ENCODE measurements at regions not wholly inside any gene's neighbourhood (a gene's known extent, or its start where the extent isn't known, plus 50 kb on each side); places are given as distances from the start of the nearest gene placed in this dataset.

DNA sequence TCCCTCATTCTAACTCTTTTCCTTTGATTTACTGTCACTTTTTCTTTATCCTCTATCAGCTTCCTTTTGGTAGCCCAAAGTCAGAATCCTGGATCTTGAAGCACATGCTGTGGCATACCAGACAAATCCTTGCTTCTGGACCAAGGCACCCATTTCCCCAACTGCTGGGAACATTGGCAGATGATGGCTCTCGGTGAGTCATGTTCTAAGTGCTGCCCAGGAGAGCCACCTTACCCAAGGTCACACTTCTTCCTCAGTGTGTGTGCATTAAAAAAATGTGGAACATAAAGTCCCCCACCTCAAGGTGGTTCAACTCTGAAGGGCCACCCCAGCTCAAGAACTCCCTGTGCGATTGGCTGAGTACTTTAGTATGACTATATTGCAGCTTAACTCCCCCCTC is 141.4 kb upstream of the PUM3 start:
- DNase-seq (ENCODE audit: low spot score): no peak

DNA sequence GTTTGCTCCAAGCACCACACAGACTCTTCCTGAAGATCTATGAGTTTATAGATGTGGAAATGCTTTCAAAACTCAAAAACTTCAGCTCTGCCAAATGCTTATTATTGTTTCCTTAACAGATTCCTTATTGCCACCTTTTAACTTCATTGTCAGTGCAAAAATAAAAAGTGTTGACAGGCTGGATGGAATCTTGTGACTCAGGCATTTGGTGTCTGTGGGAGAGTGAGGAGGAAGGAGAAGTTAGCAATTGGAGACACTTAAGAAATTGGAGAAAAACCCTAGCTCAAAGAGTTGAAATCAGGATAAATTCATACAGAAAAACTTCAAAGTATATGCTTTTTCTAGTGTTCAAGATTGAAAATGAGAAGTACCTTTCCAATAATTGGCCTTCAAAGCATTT is 140.6 kb upstream of the PUM3 start:
- no peak for DNase-seq (ENCODE audit: low spot score)

DNA sequence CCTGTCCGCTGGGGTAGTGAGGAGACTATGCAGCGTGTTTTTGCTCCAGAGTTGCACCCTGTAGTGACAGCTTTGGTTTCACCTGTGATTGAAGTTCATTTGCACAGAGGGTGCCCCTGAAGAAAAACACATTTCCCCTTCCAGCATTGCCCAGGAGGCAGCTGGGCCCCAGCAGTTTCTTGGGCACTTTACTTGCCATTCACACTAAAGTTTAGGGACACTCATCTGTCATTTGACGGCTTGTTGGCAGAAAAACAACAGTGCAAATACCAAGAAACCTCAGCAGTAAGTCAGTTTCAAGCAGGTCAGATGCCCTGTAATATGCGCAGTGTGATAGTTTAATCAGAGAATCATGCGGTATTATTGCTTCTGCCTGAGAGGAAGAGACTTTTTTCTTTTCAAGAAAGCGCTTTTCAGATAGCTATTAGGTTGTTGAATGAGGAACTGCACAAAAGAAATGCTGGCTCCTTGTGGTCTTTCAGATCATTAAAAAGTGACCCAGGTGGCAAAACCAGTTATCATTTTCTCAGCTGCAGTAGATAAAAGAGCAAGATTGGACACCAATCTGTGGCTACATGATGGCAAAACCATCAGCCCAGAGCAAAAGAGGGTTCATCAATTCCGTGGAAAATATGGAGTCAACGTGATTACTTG is 136.2 kb upstream of the PUM3 start:
- no peak for DNase-seq (ENCODE audit: low spot score)

DNA sequence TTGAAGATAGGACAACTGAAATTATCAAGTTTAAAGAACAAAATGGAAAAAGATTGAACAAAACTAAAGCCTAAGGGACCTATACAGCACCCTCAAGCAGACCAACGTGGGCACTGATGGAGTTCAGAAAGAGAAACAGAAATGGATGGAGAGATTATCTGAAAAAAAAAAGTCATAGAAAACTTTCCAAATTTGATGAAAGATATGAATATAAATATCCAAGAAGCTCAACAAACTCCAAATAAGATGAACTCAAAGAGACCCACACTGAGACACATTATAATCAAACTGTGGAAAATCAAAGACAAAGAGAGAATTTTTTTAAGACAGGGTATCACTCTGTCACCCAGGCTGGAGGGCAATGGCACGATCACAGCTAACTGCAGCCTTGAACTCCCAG is 128.6 kb upstream of the PUM3 start:
- DNase-seq (ENCODE audit: low spot score): no peak

DNA sequence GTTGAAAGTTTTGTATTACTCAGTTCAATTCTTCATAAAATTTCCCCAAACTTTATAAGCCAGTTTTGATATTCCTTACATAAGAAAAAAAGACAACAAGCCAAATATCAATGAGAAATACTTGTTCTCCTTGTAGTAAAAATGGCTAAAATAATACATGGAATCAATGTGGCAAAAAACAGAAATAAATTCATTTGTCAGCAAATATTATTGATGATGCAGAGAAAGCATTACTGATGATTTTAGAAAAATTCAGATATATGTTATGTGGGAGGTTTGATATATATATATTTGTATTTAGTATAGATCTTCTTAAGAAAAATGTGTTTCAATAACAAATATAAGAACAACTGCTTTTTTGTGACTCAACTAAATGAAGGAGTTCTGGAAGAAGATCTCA is 127.0 kb upstream of the PUM3 start:
- no peak for DNase-seq (ENCODE audit: low spot score)

DNA sequence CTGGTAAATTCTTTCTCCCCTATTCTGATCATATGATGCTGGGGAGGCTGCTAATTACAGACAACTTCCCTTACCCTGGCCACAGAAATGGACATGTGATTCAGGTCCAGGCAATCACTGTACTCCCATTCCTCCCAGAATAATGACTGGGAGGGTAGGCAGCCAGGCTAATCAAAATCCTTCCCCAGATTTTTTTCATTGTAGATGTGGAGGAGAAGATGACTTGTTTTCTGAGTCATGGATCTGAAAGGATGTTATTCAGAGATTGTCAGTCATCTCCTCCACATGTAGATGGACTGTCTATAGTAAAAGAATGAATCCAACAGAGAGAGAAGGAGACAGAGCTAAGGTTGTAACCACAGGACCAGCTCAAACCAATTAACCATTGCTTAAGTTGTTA is 123.9 kb upstream of the PUM3 start:
- DNase-seq (ENCODE audit: low spot score): no peak

DNA sequence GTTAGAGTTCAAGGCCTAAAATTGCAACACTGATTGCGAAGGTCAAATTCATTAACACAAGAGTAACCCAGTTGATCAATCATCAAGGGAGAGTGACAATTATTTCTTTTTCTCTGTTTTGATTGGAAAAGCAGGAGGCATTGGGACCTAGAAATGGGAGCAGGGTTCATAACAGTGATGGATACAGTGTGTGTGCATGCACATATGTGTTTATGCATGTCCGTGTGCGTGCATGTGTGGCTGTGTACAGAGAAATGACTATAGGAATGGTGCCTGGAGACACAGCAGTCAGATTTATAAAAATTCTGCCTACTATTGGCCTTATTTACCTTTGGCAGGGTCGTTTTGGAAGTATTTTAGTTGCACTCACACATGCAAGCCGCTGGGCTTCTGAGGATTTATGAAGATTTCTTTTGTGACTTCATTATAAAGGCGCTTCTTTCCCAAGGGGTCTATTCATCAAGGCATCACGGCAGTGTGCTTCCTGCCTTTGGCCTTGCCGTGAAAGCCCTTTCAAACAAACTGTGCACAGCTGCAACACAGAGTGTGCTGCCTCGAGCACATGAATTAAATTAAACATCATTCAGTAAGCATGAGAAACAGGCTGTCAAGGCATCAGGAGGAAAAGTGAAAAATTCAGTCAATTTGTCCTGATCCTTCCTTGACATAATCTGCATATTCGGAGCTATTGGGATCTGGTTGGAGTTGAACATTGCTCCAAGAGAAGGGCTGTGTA is 122.8 kb upstream of the PUM3 start:
- DNase-seq (ENCODE audit: low spot score): no peak

DNA sequence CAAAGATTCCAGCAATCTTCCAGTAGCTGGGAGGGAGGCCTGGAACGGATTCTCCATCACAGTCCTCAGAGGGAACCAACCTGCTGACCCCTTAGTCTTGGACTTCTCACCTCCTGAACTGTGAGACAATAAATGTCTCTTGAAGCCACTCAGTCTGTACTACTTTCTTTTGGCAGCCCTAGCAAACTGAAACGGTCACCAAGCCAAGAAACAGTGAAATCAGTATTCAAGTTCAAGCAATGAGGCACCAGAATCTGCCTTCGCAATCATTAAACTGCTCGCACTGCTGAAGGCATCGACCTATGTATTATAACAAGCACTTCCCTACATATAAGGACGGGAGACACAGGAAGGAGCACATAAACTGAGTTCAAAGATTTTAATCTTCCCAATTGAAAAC is 120.6 kb upstream of the PUM3 start:
- no peak for DNase-seq (ENCODE audit: low spot score)

DNA sequence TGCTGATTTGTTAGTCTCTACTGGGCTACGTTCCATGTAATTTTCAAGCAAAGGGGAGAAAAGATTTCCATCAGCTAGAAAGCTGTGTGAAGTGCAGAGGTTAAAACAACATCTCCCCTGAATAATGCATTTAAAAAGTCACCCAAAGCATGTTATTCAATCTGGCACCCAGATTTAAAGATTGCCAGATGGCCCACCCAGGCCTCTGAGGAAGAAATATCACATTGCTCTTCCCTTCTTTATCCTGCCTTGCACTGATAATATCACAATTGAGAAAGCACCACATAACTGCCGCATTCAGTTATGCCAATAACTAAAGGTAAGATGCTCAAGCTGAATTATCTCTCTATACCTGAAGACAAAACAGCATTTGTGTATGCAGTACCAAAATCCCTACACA is 119.4 kb upstream of the PUM3 start:
- no peak for DNase-seq (ENCODE audit: low spot score)

DNA sequence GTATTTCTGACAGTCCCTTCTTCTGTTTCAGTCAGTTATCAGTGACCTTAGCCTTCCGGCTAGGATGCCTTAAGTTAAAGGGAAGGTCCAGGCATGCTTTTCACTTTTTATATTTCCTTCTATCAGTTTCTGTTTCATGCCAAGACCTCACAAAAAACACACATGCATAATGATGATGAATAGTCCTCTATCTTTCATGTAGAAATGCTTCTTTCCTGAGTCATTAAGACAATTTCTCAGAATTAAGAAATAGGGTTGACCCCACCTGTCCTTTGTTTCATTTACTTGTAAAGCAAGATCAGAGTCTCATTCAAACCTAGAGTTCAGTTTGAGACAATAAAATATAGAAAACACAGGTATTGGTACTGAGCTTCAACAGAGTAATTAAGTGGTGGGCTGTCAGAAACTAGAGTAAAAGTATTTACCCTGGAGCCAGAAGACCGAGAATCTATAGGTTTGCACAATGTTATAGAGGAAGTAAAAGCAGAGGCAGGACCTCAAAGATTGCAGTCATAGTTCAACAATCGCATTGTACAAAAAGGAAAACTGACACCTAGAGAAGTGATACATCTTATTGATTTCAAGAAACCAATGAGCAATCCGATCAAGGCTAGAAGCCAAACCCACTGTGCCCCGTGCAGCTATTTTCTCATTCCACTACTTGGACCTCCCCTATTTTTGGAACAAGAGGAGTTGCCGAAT is 118.7 kb upstream of the PUM3 start:
- DNase-seq (ENCODE audit: low spot score): no peak

DNA sequence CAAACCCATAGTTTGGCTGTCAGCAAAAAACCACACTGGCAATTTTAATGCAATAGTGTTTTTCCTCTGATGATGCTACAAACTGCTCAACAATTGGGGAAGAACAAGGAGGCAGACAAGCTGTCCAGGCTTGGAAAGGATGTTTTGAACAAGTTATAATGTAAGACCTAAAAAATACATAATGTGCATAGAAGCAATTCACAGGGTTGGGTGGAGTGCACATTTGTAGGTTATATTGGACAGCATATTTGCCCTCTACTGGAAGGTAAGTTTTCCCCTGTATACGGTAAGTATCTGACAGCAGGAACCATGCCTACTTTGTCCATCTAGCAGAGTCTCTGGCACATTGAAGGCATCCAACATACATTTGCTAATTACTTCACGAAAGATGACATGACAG is 114.3 kb upstream of the PUM3 start:
- no peak for DNase-seq (ENCODE audit: low spot score)

DNA sequence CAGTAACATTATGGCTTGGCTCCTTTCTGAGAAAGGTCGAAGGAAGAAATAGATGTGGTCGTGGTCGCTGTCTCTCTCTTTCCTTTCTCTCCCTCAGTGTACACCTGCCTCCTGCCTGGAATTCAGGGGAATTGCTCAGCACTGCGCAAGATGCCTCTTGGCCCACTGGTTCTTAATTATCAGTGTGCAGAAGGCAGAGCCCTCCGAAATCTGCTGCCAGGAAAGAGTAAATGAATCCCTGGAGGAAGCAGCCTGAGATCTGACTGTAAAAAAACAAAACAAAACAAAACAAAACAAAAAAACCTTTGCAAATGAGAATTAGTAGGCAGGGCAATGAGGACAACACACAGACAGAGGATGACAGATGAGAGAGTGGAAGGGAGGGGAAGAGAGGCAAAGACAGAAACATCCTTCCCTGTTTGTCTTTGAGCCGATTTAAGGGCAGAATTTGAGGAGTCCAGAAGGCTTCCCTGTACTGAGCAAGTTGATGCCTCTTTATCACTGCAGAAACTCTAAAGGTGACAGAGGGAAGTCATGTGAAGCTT is 113.8 kb upstream of the PUM3 start:
- no peak for DNase-seq (ENCODE audit: low spot score)

DNA sequence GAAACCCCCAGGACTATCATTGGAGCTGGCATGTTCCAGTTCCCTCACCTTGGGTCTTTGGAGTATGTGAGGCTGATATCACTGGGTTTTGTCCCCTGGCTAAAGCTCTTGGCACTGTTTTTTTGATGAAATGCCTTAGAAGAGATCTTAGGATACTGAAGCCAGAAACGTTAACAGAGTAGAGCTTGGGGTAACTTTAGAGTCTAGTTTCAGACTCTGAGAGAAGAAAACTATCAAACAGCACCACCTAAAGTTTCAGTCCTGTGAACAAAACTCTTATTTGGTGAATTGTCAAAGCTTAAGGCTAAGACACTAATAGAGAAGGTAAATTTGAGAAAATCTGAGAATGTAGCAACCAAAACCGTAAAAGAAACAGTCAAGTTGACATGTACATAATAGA is 111.7 kb upstream of the PUM3 start:
- DNase-seq (ENCODE audit: low spot score): no peak

DNA sequence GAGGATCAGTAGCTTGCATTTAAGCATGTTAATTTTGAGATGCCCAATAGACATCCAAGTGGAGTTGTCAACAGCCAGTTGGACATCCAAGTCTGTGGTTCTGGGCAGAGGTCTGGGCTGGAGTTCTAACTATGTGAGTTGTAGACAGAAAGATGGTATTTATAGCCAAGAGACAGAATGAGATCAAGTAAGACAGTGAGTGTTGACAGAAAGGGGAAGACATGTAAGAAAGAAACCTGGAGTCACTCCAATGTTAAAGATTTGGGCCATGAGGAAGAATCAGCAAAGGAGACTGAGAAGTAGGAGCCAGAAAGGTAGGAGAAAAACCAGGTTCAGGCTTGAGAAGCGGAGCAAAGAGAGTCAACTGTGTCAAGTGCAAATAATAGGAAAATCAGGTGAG is 95.5 kb upstream of the PUM3 start:
- DNase-seq (ENCODE audit: low spot score): no peak

DNA sequence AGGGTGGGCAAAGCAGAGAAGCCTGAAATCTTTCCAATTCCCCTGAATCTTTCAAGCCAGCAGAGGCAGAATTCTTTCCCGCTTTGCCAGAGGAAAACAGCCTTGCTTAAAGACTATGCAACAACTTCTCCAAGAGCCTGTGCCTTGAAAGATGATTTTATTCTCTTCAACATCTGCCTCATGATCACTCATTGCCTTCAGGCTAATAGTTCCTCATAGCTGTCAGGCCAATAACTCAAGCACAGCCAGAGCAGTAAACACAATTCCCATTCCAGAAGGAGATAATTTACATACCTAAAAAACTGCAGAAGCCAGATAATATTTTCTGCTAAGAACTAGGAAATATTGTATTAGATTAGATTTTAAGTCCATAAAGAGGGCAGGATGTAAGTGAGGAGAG is 92.3 kb upstream of the PUM3 start:
- no peak for DNase-seq (ENCODE audit: low spot score)

DNA sequence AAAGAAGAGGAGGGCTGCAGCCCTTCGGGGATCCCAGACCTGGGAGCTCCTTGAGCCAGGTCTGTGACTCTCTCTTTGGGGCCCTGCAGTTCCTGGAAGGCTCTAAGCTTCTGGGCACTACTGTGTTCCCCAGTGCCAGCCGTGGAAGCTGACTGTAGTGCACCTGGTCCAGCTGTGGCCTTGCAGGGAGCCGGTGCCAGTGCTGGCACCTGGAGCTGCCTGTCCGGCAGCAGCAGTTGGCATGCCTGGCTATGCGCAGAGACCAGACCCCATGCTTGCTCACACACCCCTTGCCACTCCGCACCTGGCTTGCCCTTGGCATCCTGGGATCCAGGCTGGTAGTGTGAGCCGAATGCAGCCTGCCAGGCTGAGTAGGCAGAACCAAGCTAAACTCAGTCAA is 91.0 kb upstream of the PUM3 start:
- no peak for DNase-seq (ENCODE audit: low spot score)

DNA sequence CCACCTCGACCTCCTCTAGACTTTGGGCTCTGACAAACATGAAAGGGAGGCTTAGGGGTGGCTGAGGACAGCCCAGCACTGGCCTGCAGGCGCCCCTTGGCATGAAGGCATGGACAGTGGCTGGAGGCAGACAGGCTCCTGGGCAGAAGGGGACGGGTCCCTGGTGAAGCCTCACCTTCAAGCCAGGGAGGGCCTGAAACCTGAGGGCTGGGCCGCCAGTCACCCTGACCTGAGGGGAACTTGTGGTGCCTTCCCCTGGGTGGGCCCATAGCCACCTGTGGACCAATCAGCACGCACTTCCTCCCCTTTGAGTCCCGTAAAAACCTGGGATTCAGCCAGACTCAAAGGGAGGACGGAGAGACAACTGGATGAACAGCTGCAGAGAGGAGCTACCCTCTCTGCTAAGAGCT is 90.4 kb upstream of the PUM3 start:
- DNase-seq (ENCODE audit: low spot score): no peak

DNA sequence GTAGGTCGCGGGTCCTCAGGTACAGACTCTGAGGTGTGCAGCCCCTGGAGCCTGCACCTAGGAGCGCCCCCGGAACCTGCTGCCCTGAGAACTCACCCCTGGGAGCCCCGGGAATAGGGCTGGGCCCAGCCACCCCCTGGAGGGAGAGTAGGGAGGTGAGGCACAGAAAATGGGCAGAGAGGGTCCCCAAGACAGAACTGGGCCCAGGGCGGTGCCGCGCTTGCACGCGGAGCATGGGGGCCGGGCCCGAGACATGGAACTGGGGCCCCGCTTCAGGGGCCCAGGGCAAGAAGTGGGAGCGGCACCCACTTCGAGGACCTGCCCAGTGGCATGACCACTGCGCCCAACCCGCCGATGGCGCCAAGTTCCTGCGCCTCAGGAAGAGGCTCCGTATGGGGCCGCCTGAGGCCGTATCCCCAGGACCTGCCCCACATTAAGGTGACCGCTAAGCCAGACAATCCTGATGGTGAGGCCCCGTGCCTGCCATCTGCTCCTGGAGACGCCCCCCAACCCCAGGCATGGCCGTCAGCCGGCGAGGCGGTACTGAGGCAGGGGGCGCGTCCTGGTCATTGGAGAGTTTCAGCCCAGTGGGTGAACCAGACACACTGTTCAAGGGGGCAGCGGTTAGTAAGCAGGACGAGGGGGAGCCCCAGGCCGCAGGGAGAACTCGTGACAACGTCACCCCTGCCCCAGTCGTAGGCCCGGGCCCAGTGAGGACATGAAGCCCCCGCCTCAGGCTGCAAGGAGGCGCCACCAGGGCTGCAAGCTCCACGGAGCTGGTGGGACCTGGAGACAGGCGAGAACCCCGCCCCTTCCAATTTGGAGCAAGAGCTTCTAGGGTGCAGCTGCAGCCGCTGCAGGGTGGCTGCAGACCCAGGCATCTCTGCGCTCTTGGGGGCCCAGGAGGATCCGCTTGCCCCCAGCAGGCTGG is 89.5 kb upstream of the PUM3 start:
- DNase-seq (ENCODE audit: low spot score): no peak

DNA sequence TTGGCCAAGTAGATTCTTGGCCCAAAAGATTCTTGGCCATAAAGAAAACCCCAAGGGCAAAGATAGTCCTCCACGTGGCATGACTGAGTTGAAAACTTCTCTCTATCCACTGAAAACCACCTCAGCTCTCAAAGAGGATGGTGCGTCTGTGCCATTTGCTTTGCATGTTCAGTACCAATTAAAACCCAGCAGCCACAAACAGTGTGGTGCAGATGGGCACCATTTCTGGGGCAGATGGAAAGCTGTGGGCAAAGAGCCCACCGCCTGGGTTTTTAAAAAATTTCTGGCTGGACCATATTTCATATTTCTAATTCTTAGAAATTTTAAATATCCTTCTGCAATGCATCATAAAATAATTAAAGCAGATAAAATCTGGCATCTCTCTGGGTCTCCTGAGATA is 84.5 kb upstream of the PUM3 start:
- DNase-seq (ENCODE audit: low spot score): no peak

DNA sequence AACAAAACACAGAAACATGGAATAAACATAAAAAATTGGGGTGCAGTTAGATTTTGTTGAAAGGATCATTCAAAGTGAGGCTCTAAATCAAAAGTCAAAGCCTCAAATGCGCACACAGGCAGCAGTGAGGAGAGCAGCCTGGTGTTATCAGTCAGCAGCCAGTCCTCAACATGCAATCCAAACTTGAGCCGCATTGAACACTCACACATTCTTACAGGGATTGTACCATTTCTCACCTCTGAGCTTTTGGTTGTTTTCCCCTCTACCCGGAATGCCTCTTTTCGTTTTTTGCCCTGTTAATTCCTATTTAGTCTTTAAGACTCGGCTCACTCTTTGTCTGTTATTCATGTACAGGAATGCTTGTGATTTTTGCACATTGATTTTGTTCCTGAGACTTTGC is 81.1 kb upstream of the PUM3 start:
- no peak for DNase-seq (ENCODE audit: low spot score)

DNA sequence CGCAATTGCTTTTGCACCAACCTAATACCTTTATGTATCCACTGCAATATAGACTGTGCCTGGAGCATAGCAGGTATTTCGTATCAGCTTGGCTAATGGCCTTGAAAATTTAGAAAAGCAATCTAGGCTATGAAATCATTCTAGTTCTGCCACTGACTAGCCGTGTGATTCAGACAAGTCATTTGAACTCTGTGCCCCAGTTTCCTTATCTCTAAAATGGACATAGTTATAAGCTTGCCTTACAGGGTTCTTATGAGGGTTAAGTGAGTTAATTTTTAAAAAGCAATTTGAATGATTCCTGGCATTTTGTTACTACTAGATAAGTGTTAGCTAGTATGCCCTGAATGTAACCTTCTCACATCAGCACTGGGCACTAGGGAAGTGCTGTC is 80.5 kb upstream of the PUM3 start:
- DNase-seq (ENCODE audit: low spot score): no peak

DNA sequence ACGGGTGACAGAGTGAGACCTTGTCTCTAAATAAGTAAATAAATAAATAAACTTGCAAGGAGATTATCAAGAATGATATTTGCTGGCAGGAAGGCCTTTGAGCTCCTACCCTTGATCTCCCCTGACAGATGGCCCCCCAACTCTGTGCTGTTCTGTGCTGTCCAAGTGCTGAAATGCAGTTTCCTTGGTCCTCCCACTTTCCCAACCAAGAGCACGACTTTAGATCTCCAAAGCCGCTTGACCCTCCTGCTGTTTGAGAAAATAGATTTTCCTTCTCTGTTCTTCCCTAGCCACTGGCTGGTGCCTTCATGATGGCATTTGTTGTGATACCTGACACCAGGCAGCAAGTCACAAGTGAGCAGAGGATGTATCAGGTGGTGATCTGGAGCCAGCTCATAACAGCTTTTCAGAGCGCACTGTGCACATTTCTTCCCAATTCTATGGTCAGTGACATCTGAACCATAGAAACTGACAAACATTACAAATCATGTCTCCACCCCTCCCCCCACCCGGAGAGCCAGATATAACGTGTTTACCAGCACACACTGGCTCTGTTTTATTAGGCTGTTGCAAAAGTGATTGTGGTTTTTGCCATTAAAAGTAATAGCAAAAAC is 80.0 kb upstream of the PUM3 start:
- peak; percentile 44 for DNase-seq (ENCODE audit: low spot score)
